SK-N-MC (cell line): ENCODE measurements at regions not wholly inside any gene's neighbourhood (a gene's known extent, or its start where the extent isn't known, plus 50 kb on each side); places are given as distances from the start of the nearest gene placed in this dataset.

ENCODE experiments used
- EZH2 ChIP-seq: fragments of 200-600 bp; sonication (generic); IDR thresholded peaks from one replicate; pipeline ENCODE4 v1.6.1; 2017; ENCODE audit warnings: antibody characterized with exemption
- POLR2AphosphoS5 ChIP-seq: IDR thresholded peaks from 2 replicates; pipeline ENCODE4 v1.6.1; 2012; ENCODE audit warnings: mild to moderate bottlenecking, low read depth, low read length, borderline replicate concordance

- TF ChIP-seq EZH2 (no peak), POLR2AphosphoS5 (no peak)
Measured at GRCh38 chr15:66982816-66983215, 82.6 kb upstream of the SMAD3 start.
